HG03045 (cell line): ENCODE measurements at regions not wholly inside any gene's neighbourhood (a gene's known extent, or its start where the extent isn't known, plus 50 kb on each side); places are given as distances from the start of the nearest gene placed in this dataset.

Experiments
- ATAC-seq: cut with Tn5 transposase; IDR thresholded peaks from one replicate; pipeline ENCODE4 v1.9.1; 2021; ENCODE audit warnings: mild to moderate bottlenecking, moderate library complexity; ENCODE audit not compliant: unreplicated experiment

DNA sequence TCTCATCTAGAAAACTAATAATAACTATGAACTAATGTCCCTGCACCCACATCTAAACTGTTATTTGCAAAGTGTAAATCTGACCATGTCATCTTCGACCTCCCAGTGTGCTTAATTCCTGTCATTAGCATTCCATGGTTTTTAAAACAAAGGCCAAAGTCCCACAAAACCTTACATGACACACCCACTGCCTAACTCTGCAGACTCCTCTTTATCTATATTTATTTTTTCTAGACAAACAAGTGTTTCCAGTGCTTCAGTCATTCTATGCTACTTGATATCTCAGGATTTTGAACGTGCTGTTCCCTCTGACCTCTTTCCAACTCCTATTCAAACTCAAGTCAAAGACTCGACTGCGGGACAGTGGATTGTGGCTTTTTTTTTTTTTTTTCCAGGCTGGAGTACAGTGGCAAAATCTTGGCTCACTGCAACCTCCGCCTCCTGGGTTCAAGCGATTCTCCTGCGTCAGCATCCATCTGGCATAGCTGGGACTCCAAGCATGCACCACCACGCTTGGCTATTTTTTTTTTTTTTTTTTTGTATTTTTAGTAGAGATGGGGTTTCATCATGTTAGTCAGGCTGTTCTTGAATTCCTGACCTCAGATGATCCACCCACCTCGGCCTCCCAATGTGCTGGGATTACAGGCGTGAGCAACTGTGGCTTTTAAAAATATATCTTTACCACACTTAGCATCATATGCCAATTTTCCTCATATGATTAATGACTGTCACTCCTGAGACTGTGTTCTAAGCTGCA, 1511.0 kb downstream of the ARAP2 start:
- no peak for ATAC-seq

DNA sequence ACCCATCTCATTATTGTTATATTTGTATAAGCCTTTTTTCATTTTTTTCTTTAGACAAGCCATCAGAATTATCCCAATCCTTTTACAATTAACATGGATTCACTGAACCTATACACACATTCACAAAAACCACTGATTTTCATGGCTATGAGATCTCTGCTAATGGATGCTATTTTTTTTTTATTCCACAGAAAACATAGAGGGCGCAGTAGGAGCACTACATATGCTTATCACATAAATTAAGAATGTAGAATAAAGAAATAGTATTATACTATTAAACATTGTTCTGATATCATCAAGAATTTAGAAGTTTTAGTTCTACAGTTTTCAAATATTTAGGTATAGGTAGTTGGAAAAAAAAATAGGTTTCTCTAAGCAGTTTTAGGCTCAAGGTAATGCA, 1477.4 kb downstream of the ARAP2 start:
- no peak for ATAC-seq

DNA sequence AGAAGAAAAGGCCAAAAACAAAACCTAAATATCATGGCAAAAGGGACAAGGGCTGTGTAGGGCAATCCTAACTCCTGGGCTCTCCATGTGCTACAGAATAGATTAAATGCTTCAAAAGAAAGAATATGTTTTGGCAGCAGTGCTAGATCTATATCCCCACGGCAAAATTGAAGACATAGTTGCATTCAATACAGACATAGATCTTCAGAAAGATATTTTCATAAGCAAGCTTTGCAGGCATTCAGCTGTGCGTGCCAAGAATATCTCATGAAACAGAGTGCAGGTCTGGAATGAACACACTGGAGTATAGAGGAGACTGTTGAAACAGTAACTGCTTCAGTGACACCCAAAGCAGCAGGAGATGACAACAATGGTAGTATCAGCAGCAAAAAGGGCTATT, 1476.9 kb downstream of the ARAP2 start:
- no peak for ATAC-seq

DNA sequence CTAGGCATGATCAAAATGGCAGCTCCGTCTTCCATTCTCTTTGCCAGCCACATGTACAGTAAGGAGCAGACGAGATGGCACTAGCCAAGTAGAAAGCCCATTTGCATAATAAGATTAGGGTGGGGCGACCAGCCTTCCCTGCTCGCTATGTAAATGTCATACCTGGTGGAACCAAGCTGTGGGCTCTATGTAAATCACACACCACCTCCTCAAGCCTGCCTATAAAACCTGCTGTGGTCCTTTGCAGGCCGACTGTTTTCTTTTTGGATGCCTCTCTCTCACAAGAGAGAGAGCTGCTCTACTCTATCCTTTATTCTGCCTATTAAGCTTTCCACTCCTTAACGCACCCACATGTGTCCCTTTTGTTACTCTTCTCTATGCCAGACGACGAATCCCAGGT, 1472.7 kb downstream of the ARAP2 start:
- no peak for ATAC-seq

DNA sequence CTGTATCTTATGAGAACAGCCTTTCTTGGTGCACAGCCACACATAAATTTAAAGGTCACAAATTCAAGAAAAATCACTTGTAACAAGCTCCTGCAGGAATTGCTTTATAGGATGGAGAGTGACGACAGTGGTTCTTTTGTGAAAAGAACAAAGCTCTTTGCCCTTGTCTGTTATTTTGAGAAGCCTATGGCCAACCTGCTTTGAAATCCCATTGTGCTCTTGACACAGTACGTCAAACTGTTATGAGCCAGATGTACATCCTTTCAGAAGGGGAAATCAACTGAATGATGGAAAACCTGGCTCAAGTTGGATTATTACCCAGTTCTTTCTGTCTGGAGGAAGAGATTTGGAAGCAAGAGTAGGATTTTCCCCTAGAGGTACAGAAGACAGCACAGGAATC, 1454.2 kb downstream of the ARAP2 start:
- ATAC-seq, result no peak

GRCh38 chr4:34791209-34791608, 1453.1 kb downstream of the ARAP2 start:
- ATAC-seq, result no peak

DNA sequence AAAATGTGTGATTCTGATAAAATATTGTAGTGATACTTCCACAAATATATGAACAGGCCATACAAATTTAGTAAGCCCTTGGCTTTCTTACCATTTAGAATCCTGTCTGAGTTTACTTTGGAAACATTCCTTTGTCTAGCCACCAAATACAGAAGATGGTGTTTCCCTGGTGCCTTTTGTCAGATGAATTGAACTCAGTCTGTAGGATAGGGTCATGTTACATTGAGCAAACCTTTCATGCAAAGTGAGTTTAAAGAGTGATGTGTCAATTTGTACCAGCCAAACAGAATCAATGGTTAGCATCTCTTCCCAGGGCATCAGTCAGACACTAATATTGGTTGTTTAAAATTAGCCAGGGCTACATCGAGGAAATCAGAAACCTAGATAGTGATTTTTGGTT, 1443.4 kb downstream of the ARAP2 start:
- ATAC-seq, result no peak

GRCh38 chr4:34814266-34814665, 1430.0 kb downstream of the ARAP2 start:
- ATAC-seq, result no peak

DNA sequence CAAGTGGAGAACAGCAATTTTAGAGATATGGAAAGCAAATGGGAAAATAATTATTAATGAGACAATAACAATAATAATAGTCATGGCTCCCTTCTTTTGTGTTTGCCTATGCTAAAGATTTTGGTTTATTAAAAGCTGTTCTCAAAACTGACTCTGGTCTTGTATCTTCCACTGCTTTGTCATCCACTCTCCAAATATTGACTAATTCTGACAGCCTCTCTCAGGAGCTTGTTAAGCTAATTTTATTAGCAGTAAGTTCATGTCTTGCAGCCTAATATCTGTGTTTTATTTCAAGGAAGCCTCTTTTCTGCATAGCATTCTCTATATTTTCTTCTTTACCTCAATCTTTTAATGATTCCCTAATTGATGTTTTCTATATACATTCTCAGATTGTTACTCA, 1419.8 kb downstream of the ARAP2 start:
- no peak for ATAC-seq

GRCh38 chr4:34826660-34827059, 1417.7 kb downstream of the ARAP2 start:
- no peak for ATAC-seq

DNA sequence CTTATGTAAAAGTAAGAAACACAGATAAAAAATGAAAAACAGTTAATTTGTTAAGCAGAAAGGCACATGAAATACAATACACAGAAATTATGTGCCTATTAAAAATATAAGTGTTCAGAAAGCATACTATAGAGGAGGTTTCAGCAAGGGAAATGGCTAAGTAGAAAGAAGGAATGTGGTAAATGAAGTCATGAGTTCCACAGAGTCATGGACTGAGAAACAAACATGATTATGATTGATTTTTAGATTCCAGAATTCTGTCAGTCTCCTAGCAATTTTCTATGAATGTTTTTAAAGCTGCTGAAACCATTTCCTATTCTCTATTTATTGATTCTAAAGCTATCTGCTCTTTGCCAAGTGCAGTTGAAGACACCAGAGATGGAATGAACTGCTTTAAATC, 1398.4 kb downstream of the ARAP2 start:
- no peak for ATAC-seq

DNA sequence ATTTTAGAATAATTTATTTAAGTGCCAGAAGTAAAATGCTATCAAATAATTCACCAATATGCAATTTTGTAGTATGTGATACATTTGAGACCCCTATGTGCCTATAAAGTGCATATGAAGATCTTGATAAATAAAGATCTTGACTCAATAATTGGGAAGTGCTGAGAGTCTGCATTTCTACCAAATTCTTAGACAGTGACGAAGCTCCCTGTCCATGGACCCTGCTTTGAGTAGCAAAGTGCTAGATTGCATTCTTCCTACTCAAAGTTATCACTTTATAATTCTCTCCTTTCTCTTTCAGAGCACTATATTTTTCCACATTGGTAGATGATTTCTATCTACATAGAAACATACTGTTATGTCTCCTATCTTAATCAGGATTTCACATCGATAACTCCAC, 1393.9 kb downstream of the ARAP2 start:
- ATAC-seq, result no peak

- ATAC-seq, result no peak
Observed at GRCh38 chr4:34850968-34851367, 1393.3 kb downstream of the ARAP2 start.

GRCh38 chr4:34851411-34851810, 1392.9 kb downstream of the ARAP2 start:
- no peak for ATAC-seq

DNA sequence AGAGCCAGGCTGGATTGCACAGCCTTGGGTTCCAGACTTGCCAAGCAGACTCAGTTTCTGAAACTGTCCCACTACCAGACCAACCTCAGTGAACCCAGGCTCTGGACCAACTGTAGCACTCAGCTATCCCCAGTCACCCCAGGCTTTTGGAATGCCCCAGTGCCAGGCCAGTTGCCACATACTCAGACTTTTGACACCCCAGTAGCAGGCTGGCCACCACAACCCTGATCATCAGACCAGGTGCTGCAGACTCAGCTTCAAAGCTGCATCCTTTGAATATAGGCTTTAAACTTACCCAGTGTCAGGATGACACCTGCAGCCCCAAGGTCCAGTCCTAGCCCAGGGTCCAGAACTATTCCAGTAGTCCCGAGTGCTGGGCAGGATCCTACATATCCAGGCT, 1389.9 kb downstream of the ARAP2 start:
- no peak for ATAC-seq

- no peak for ATAC-seq
Observed at GRCh38 chr4:34861666-34862065, 1382.6 kb downstream of the ARAP2 start.

- ATAC-seq, result no peak
Observed at GRCh38 chr4:34878961-34879360, 1365.4 kb downstream of the ARAP2 start.

GRCh38 chr4:34880246-34880645, 1364.1 kb downstream of the ARAP2 start:
- no peak for ATAC-seq

DNA sequence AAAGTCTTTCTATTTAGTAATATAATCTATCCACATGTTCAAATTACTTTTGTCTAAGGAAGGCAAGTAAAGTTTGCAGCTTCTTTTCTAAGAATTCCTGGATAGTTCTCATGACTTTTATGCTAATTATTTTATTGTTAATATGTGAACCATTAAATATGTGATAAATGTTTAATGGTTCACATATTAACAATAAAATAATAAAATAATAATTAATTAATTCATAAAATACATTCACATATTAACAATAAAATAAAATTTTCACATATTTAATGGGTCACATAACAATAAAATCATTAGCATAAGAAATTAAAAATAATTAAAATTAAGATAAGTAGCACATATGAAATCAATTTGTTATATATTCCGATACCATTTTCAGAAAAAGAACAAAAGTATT, 1352.4 kb downstream of the ARAP2 start:
- ATAC-seq, result no peak

DNA sequence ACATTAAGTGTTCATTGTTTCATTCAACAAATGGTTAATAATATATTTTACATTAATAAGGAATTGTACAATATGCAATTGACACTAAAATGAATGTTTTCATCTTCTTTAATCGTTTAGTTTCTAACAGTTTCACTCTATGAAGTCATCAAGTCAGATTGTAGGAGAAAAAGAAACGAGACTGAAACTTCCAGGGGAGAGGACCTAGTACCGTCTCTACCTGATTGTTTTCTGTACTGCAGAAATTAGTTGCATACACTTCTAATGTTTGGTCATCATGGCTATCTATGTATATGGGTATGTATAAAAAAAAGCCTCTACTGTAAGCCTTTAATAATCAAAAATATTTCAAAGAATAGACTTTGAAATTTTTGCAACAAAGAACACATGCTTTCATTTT, 1350.9 kb downstream of the ARAP2 start:
- no peak for ATAC-seq

DNA sequence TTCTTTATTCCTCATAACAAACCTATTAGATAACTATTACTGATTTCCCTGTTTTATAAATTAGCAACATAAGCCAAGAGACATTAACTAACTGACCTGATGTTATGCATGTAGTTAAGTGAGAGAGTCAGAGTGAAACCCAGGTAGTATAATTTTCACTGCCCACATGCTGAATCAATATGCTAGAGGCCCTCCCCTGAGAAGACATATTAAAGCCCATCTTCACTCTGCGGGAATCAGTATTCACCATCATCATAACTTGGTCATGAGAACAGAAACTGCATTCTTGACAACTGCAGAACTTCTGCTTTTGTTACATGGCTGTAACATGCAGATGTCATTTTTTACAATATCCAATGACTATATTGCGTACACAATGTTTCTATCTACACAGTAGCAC, 1324.3 kb downstream of the ARAP2 start:
- no peak for ATAC-seq

DNA sequence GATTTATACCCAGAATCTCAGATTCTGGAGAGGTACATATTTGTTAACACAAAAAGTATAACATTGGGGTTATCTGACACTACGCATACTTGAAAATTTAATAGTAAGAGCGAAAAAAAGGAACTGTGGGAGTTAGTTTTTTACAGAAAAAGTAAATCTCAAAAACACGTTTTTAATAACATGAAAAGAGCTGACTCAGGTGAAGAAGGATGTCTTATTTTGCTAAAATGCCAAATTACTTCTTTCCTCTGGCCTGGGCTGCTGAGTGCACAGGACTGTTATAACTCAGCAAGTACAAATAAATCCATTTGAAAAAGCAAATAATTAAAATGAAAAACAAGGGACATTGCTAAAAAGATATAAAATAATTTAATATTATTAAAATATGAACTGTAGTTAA, 1322.9 kb downstream of the ARAP2 start:
- ATAC-seq, result no peak

GRCh38 chr4:34922325-34922724, 1322.0 kb downstream of the ARAP2 start:
- no peak for ATAC-seq
